ENCODE measurements at regions not wholly inside any gene's neighbourhood (a gene's known extent, or its start where the extent isn't known, plus 50 kb on each side); places are given as distances from the start of the nearest gene placed in this dataset.

DNA sequence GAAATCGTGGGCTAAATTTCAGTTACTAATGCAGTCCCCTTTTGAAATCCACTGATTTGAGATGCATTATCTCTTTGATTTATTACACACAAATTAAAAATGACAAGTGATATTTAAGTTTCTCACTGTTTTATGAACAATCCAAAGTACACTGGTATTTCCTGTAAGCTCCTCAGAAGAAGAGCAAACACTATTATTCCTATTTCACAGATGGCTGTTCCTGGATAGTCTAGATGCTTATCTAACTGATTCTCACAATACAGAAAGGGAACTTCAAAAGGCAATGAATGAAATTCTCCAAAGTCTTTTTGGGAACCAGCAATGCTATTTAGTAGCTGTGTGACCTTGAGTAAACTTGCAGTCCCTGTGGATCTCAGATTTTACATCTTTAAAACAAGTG, 404.7 kb upstream of the DAB2 start:
- Histone ChIP-seq H3K27ac (no peak overlapping the region), H3K36me3 (no peaks in the 10 kb centered on the region), H3K4me1 (no peaks in the 10 kb centered on the region), H3K9me3 (no peaks in the 10 kb centered on the region), H3K4me3 (no peak overlapping the region), H3K27me3 (no peaks in the 10 kb centered on the region)
- intact Hi-C loops (cut with DNase I; ENCODE audit: low total_unique reads) = no loop called here
- TF ChIP-seq, protein P1, sequence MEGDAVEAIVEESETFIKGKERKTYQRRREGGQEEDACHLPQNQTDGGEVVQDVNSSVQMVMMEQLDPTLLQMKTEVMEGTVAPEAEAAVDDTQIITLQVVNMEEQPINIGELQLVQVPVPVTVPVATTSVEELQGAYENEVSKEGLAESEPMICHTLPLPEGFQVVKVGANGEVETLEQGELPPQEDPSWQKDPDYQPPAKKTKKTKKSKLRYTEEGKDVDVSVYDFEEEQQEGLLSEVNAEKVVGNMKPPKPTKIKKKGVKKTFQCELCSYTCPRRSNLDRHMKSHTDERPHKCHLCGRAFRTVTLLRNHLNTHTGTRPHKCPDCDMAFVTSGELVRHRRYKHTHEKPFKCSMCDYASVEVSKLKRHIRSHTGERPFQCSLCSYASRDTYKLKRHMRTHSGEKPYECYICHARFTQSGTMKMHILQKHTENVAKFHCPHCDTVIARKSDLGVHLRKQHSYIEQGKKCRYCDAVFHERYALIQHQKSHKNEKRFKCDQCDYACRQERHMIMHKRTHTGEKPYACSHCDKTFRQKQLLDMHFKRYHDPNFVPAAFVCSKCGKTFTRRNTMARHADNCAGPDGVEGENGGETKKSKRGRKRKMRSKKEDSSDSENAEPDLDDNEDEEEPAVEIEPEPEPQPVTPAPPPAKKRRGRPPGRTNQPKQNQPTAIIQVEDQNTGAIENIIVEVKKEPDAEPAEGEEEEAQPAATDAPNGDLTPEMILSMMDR (IDR thresholded peaks at IDR 0.05) = no peak
- no peak for TF ChIP-seq POLR2A (IDR thresholded peaks at IDR 0.05)
- DNase-seq = no peak

DNA sequence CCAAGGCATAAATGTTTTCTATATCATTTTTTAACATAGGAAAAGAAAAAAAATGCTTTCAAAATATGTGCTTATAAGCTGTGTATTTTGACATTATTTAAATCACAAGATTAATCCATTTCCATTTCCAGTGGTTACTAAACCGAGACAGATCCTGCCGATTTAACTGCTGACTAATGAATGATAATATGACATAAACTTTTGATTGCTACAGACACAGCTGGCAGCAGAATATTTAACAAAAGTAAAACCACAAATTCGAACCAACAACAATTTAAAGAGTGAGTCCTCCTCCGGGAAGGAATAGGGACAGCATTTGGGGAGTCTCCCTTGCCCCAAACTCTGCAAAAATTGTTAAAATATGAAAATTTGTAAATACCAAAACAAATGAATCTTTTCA, 401.3 kb upstream of the DAB2 start:
- Histone ChIP-seq H3K27me3 (no peaks in the 10 kb centered on the region), H3K36me3 (no peaks in the 10 kb centered on the region), H3K9me3 (no peaks in the 10 kb centered on the region), H3K27ac (no peak overlapping the region), H3K4me1 (no peaks in the 10 kb centered on the region), H3K4me3 (no peak overlapping the region)
- intact Hi-C loops (cut with DNase I; ENCODE audit: low total_unique reads) = no loop called here
- DNase-seq = no peak
- TF ChIP-seq, protein P1 (IDR thresholded peaks at IDR 0.05) = no peak
- TF ChIP-seq POLR2A (IDR thresholded peaks at IDR 0.05) = no peak

DNA sequence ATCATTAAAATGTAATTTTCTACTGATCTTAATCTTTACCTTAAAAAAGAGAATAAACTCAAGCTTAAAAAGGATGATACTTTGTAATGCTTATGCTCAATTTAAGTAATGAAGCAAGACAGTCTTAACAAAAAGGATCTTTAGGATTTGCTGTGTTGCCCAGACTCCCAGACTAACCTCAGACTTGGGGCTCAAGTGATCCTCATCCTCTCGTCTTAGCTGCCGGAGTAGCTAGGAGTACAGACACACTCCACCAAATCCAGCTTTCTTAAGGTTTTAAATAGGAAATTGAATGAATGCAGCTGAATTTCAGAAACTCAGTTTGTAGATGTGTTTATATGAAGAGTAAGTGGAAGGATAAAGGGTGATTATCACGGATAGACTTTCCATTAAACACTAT, 400.5 kb upstream of the DAB2 start:
- DNase-seq = no peak
- no peaks in the 10 kb centered on the region for H3K27me3 ChIP-seq
- H3K9me3 ChIP-seq = no peaks in the 10 kb centered on the region
- no peaks in the 10 kb centered on the region for H3K36me3 ChIP-seq
- intact Hi-C loops (cut with DNase I; ENCODE audit: low total_unique reads) = no loop called here
- TF ChIP-seq, protein P1 (IDR thresholded peaks at IDR 0.05) = no peak
- TF ChIP-seq POLR2A (IDR thresholded peaks at IDR 0.05) = no peak
- no peaks in the 10 kb centered on the region for H3K4me1 ChIP-seq
- no peak overlapping the region for H3K27ac ChIP-seq
- H3K4me3 ChIP-seq = no peak overlapping the region

DNA sequence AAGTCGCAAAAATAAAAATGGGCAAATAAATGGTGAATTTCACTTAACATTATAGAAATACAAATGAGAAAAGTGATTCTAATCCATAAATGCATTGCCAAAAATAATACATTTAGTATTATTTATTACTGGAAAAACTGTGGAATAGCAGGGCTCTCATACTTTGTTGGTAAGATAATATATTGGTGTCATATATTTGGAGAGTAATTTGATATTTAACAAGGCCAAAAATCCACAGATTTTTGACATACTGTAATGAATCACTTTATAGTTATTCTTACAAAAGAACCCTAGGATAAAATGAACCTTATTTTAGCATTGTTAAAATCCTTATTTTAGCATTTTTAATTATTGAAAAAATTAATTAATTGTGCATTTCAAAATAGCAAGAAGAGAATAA, 397.2 kb upstream of the DAB2 start:
- intact Hi-C loops (cut with DNase I; ENCODE audit: low total_unique reads) = no loop called here
- Histone ChIP-seq H3K36me3 (no peaks in the 10 kb centered on the region), H3K4me3 (no peak overlapping the region), H3K27ac (no peak overlapping the region), H3K27me3 (no peaks in the 10 kb centered on the region), H3K4me1 (no peaks in the 10 kb centered on the region), H3K9me3 (no peaks in the 10 kb centered on the region)
- TF ChIP-seq POLR2A (IDR thresholded peaks at IDR 0.05) = no peak
- TF ChIP-seq, protein P1 (IDR thresholded peaks at IDR 0.05) = no peak
- no peak for DNase-seq

DNA sequence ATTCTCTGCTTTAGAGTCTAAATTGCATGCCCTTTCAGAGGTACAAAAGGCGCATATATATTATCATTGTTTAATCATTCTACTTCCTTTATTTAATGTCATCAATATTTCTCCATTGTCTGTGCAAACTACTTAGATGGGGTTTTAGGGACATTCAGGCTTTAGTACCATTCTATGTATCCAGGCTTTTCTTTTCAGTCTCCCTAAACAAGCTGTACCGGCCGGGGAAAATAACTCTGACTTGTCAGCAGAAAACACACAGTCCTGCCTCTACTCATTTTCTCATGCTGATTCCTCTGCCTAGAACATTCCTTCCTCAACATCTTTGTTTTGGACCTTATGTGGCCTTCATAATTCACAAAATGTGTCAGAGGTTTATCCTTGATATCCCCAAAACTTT, 392.1 kb upstream of the DAB2 start:
- no peak for TF ChIP-seq POLR2A (IDR thresholded peaks at IDR 0.05)
- TF ChIP-seq, protein P1 (IDR thresholded peaks at IDR 0.05) = no peak
- Histone ChIP-seq H3K27ac (peak overlapping the region in 1 of 2 donors; percentile 24), H3K36me3 (no peaks in the 10 kb centered on the region), H3K4me1 (no peaks in the 10 kb centered on the region), H3K4me3 (no peak overlapping the region), H3K9me3 (no peaks in the 10 kb centered on the region), H3K27me3 (no peaks in the 10 kb centered on the region)
- intact Hi-C loops (cut with DNase I; ENCODE audit: low total_unique reads) = no loop called here
- no peak for DNase-seq

Data from uterus (tissue), 3 donors.